Suppressor macrophage treated with lipopolysaccharide for 4 hours (primary cell): ENCODE measurements at regions not wholly inside any gene's neighbourhood (a gene's known extent, or its start where the extent isn't known, plus 50 kb on each side); places are given as distances from the start of the nearest gene placed in this dataset.

Experiments used
- DNase-seq: peaks from one replicate; pipeline ENCODE4 v3.0.0-alpha.2; 2020

DNA sequence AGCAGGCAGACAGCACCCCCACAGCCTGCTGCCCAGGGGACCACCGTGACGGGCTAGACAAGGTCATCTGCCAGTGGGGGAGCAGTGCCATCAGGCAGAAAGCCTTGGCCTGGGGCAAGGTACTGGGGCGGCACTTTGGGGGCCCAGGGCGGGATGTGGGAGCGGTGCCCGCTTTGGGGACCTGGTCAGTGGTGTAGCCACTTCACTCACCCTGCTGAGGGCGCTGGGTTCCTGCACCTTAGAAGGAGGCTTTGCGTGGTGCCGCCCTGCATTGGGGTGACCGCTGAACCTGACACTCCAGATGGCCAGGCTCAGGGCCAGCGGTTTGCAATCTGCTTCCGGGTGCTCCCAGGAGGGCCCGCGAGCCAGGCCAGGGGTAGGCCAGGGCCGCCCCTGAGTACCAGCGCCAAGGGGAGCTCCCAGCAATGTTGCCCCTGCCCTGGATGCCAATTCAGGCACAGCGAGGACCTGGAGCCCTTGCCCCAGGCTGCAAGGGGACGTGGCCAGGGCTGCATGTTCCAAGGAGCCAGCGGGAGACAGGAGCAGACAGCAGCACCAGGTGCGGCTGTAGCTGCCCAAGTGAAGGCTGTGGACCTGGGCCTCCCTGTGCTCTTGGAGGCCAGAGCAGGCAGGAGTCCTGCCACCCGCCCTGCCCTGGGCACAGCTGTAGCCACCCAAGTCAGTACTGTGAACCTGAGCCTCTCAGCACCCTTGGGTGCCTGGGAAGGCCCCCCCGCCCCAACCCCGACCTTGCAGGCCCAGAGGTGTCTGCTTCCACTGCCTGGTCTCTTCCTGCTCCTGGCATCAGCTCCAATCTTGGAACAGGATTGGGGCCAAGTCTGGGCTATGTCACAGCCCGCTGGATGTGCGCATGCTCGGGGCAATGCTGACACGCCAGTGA, 550.7 kb downstream of the SLC6A15 start:
- no peak for DNase-seq

DNA sequence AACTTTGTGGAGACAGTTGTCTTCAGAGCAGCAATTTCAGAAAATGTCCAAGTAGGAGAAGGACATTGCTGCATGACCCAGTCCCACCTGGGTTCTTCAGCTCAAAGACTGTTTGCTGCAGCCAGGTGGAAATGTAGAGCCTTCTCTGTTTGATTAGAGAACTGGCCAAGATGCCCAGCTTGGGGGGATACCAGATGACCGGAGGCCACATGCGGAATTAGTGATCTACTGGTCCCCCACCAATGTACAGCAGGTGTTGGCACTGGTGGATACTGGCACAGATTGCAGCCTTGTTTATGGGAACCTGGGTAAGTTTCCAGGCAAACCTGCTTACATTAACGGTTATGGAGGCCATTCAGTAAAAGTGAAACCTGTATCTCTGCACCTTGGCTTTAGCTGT, 555.3 kb downstream of the SLC6A15 start:
- no peak for DNase-seq

DNA sequence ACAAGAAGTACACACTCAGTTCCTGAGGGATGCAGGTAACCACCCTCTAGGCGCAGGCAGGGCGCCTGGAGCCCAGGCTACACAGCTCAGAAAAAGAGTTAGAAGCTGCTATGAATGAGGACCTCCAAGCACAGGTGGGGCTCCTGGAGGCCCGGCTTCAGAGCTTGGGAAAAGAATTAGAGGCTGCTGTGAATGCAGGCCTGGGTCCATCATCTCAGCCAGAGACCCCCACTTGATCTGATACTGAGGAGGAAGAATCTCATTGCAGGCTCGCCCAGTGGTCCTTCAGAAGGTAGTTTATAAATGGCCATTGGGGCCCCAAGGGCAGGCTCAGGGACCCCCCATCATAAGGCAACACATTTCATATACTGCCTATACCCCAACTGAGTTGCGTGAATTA, 556.4 kb downstream of the SLC6A15 start:
- DNase-seq, result no peak

DNA sequence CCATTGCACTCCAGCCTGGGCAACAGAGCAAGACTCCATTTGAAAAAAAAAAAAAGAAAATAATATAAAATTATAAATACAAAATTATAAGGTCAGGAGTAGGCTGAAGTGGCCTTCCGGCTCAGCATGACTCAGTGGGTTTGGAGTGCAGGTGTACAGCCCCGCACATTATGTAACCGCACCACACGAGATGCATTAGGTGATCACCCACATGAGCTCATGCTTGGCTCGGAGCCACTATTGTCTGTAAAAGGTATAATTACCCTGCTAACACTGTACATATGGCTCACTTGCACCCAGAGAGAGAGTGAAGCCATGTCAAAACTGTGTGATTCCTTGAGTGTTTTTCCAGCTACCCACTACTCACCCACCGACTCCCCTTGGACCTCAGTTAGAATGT, 557.0 kb downstream of the SLC6A15 start:
- no peak for DNase-seq

DNA sequence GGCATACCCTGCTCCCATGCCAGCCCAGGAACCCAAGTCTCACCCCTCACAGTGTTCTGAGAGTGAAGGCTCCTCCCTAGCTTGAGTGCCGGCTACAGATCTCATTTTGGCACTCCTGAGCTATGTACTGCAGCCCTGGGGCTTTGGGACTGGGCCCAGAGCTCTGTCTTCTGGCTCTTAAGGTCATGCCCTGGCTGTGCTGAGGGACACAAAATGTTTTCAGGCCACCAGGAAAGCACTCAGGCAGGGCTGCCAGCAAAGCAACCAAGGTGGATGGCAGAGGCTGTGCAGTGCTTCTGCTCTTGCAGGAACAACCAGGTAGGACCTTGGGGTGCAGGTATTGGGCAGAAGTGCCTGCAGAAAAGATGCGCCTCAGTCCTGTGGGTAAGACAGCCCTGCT, 564.0 kb downstream of the SLC6A15 start:
- DNase-seq, result no peak

DNA sequence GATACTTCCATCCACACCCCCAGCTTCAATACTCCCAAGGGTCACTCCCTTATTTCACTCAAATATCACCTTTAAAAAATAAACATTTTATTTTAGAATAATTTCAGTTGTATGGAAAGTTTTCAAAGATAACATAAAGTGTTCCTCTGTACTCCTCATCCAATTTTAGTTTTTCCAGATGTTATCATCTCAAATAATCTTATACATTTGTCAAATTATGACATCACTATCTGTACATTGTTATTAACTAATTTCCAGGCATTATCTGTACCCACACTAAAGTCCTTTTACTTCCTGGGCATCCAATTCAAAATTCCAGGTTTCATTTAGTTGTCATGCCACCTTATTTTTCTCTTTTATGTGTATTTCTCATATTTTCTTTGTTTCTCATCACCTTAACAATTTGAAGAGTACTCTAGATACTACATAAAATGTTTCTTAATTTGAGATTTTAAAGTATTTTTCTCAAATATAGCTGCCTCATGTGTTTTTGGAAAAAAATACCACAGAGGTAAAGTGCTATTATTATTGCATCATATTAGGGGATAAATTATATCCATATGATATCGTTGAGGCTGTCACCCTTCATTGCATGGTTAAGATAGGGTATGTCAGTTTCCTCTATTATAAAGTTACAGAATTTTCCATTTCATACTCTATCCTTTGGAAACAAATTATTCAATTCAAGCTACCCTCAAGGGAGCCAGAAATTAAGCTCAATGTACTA, 571.0 kb downstream of the SLC6A15 start:
- no peak for DNase-seq

DNA sequence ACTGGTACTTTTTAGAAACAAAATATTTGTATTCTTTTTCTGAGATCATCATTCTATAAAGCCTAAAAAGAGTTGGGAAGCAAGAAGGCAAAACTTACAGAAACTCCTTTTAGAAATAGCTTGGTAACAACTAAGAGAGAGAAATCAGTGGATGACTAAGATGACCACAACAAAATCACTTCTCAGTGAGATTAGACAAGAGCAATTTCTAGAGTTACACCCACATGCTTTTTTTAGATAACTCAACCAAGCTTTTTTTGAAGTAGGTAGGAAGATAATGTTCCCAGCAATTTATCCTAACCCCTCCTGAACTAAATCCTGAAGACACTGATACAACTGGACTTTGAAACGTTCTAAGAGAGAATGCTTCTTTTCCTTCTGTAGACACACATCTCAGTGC, 576.4 kb downstream of the SLC6A15 start:
- no peak for DNase-seq

DNA sequence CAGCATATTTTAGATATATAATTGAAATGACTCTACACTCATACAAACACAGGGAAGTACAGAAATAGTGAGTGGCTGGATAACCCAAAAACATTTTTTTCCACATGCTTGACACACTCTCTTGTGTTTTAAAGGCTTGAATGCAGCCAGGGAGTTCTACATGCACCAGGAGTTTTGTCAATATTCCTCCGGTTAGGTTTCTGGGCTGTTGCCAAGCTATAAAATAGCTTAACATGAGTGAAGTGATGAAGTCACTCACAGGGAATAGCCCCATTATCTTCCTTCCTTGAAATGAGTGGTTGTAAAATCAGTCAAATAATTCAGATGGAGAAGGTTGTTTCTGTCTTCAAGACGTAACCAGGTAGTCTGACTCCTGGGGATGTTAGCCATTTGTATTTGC, 582.7 kb downstream of the SLC6A15 start:
- no peak for DNase-seq

DNA sequence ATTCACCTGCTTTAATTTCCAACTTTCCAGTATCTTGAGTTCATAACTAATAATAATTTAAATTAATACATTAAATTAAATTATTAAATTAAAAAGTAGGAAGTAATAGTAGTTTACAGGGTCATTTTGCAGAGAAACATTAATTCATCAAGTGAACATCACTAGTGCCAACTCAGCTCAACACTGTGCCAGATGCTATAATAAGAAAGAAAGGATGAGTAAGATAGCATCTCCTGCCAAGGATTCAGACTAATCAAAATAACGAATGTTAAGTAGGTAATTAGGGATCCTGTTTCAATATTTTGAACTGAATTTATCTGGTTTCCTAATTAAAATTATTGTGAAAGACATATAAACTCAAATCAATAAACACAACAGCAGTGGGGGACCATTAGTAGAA, 596.7 kb downstream of the SLC6A15 start:
- DNase-seq, result no peak

DNA sequence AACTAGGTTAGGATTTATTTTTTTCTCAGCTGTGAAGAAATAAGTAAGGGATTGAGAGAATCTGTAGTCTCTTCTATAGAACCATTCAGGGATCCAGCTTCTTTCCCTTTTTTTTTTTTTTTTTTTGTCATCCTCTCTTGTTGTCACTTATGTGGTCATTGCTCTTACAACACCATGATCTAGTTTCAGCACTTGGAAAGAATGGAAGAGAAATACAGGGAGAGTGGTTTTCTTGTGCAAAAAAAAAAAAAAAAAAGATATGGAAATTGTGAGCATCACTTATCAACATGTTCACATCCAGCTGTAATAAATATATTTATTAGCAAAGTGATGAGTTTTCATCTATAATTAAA, 599.3 kb downstream of the SLC6A15 start:
- DNase-seq, result no peak

DNA sequence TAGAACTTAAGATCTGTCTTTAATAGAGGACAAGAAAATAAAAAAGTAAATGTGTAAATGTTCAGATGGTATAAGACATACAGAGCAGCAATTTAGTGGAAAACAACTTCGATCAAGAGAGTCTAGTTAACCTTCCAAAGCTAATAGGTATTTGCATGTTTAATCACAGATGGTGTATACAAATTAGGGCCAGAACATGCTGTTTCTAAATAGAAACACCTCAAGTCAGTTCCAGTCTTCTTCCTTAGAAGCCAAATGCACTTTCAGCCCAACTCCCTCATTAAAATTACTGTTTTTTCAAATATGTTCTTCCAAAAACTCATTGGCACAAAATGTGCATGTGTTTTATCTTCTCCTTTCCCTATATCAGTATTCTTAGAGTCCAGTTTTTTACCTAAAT, 604.4 kb downstream of the SLC6A15 start:
- no peak for DNase-seq

DNA sequence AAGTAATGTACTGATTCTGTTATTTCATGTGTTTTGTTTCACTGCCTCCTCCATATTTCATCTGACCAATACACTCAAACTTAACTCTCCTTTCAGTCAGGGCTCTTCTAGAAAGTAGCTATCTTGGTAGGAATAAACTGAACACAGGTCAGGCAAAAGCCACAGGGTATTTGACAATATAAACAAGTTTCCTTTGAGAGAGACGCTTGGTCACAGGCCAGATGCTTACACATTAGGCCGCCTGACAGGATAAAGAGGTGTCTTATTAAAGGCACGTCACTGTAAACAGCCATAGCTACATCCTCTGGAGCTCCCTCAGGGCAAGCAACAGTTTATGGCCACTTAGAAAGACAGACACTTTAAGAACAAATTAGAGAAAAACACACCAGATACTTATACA, 607.5 kb downstream of the SLC6A15 start:
- no peak for DNase-seq

DNA sequence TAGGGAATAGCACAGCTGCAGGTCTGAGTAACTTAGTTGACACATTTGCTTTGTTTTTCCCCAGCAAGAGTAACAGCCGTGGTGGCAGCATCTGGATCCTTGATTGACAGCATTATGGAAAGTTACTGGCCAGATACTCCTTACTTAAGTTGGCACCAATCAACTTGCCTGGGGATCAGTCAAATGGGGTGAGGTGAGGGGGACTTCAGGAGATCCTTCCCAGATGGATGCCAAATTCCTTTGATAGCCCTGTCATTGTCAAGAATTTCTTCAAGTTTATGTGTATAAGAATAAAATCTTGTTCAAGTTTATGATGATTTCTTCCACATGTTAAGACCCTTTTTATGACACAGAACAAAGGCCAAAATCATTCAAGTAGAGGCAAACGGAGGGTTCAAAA, 618.4 kb downstream of the SLC6A15 start:
- no peak for DNase-seq

DNA sequence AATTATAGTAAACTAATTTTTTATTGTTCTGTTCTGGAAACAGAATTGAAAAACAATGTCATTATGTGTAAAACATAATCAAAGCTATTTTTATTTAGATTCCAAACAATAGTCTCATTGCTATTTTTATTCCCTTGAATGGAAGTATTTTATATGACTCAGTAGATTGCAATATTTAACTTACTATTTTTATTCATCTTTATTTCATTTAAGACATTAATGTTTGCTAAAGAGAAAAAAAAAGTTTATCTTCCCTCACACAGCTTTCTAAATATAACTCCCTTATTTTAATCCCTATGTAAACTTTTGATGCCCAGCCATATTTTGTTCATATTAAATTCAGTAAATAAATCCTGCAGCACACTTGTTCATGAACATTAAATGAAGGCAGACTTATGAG, 622.4 kb downstream of the SLC6A15 start:
- no peak for DNase-seq

DNA sequence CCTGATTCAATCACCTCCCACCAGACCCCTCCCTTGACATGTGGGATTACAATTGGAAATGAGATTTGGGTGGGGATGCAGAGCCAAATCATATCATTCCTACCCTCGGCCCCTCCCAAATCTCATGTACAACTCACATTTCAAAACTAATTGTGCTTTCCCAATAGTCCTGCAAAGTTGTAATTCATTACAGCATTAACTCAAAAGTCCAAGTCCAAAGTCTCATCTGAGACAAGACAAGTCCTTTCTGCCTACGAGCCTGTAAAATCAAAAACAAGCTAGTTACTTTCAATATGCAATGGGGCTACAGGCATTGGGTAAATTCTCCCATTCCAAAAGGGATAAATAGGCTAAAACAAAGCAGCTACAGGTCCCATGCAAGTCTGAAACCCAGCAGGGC, 634.6 kb downstream of the SLC6A15 start:
- DNase-seq, result no peak

DNA sequence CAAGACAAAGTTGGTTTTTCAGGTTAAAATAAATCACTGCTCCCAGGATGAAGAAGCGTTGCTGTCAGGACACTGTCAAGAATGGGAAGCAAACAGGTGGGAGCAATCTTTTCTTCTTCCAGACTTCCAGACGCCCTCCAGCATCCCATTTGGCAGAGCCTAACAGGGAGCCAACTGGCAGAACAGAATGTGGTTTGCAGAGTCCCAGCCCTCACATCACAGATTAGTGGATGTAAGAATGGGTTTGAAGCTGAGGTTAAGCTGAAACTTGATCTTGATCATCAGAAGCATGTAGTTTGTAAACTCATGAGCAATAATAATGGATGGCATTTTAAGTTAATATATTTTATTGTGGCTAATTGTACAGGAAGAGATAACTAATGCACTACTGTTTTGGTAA, 636.4 kb downstream of the SLC6A15 start:
- DNase-seq, result no peak

DNA sequence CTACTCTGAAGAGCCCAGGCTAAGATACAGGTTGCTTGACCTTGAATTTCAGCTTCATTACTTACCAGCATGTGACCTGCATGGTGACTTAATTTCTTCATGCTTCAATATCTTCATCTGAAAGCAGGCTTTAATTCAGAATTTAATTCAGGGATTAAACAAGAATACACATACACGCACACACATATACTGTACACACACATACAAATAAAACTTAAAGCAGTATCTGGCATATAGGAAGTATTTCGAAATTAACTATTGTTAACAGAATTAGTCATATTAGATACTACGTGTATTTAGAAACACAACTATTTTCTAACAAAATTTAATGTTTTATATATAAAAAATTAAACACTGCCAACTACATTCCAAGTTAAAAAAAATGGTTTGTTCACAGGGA, 640.3 kb downstream of the SLC6A15 start:
- no peak for DNase-seq

DNA sequence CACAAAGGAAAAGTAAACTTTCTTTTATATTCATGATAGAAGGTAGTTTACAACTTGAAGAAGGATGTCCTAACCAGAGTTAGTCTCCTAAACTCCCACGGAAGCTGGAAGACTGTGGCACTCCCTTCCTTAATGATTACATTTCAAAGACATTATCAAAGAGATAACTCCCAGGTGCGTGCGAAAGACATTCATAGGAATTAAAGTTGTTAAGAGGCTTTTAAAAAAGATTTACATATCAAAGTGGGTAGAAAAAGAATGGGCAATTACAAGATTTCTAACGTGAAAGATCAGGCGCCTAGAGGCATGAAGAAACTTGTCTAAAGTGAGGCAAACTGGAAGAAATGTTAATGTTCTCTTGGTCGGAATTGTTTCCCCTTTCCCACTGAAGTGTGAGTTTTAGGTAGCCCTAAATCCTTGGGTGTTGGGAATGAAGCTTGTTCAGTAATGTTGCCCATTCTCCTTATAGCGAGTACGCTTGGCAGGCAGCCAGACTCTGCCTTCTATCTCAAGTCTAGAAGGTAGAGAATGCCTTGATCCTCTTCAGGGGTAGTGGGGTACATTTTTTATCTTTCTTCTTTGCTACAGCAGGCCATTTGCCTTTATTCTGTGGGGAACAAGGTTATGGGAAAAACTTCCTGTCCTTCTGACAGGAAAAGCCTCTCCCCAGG, 642.0 kb downstream of the SLC6A15 start:
- no peak for DNase-seq

DNA sequence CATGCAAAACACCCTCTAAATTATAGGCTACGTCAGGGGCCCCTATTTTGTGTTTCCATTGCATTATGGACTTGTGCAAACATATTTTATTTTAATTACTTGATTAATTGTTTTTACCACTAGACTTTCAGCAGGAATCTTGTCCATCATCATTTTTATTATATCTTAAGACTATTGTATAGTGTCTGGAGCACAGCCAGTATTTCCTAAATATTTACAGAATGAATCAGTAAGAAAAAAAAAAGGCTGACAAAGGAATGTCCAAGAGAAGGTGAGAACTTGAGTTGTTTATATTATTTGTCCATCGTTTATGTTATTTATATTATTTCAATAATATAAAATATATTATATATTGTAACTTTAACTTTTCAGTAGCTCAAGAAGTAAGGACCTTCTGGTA, 664.7 kb downstream of the SLC6A15 start:
- DNase-seq, result no peak

DNA sequence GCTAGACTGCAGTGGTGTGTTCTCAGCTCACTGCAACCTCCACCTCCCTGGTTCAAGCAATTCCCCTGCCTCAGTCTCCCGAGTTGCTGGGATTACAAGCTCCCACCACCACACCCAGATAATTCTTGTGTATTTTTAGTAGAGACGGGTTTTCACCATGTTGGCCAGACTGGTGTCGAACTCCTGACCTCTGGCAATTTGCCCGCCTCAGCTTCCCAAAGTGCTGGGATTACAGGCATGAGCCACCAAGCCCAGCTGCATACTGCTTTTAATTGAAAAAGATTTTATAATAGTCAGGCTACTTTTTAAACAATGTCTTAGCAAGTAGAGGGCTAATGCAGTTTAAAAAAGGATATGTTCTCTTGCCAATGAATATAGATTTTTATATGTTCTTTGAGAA, 668.9 kb downstream of the SLC6A15 start:
- no peak for DNase-seq

DNA sequence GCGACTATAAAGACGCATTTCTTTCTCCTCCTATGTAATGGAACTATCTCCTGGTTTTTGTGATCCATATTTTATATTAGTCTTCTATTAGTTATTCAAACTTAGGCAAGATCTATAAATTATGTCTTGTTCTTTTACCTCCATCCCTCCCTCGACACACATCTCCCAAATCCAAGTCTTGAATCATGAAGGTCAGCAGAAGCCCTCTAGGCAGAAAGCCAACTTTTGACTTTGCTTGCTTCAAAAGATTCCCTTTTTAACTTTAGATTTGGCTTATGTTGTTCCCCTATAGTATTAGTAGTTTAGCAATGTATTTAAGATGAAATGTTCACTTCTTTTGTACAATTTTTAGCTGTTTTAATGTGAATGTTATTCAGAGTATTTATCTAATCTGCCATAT, 689.8 kb downstream of the SLC6A15 start:
- DNase-seq, result no peak

DNA sequence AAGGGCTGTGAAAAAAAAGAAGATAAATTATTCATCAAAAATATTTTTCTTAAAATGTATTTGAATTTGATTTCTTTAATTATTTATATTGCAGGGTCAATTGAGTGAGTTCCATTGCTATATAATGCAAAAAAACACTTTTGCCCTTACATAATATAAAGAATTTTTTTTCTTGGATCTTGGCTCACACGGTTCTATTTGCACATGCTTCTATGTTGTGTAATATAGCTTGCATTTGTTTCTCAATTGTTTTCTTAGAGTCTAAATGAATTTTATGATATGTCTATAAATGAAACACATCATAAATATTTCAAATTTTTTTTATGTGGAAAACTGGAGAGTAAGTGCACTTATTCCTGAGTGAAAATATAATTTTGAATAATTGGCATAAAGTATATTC, 694.2 kb downstream of the SLC6A15 start:
- no peak for DNase-seq

DNA sequence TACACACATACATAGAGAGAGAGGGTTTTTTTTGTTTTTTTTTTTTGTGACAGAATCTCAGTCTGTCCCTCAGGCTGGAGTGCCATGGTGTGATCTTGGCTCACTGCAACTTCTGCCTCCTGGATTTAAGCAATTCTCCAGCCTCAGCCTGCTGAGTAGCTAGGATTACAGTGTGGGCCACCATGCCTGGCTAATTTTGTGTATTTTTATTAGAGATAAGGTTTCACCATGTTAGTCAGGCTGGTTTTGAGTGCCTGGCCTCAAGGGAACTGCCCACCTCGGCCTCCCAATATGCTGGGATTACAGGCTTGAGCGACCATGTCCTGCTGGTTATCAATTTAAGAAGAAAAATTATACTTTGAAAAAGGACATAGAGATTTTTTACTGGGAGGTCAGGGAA, 710.6 kb downstream of the SLC6A15 start:
- no peak for DNase-seq

DNA sequence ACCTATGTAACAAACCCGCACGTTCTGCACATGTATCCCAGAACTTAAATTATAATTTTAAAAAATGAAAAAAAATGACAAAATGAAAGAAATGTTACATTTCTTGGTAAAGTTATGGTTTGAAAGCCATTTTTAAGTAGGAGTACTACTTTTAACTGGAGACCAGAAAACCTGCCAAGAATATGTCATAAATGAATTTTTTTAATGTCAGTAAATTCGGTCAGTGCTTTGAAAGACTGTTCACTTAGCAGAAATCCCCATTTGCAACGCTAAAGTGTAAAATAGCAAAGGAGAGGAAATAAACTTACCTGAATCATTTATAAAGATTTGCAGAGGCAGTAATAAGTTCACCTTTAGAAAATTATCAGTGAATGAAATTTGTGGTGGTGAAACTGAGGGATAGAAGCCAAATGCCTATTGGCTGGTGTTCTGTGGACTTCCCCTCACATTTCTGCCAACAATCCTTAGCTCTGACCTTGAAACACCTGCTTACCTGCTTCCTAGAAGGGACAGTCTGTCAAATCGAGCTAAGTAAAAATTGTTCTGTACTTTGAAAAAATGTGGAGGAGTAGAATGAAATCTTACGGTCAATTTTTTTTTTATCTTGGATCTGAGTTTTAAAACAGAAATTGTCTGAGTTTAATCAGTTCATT, 714.2 kb downstream of the SLC6A15 start:
- DNase-seq, result no peak
